HG03442 (cell line): ENCODE measurements at regions not wholly inside any gene's neighbourhood (a gene's known extent, or its start where the extent isn't known, plus 50 kb on each side); places are given as distances from the start of the nearest gene placed in this dataset.
"Not testable (repeated sequence)": the region's sequence is repeated elsewhere in the genome, so short reads cannot be mapped to it uniquely, and the experiment has no call there.

Experiments
- ATAC-seq: cut with Tn5 transposase; IDR thresholded peaks from one replicate; pipeline ENCODE4 v1.9.1; 2021; ENCODE audit warnings: mild to moderate bottlenecking, moderate library complexity; ENCODE audit not compliant: unreplicated experiment

DNA sequence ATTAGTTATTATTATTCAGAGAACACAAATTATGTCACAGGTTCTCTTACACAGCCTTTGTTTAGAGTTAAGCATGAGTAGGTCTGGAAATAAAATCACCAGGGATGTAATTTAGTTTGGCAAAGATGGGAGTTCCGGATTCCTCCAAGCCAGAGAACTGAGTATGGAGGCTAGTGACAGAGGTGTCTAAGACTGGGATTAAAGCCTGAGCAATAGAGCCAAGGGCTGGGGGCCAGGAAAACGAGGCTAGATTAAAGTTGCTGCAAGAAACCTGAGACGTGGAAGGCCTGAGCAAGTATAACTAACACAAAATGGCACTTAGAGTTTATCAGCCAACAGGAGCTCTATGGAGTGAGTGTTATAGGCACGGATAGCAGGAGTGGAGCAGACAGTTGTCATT lies 381.6 kb downstream of the SRGAP2C start:
- no peak for ATAC-seq

DNA sequence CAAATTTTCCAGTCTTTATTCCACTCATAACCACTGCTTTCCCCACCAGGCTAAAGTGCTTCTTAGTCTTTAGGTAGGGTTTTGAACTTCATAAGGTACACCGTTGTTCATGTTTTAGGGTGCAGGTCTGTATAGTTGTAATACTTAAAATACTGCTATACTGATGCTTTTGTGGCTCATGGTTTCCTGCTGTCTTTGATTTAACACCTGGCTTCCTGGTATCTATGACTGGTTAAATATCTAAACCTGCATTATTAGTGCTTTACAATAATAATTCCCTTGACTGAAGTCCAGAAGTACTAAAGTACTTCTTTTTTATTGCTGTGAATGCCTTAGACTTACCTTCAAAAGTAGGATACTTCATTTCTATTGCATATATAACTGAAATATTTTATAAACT lies 384.7 kb downstream of the SRGAP2C start:
- ATAC-seq: no peak

DNA sequence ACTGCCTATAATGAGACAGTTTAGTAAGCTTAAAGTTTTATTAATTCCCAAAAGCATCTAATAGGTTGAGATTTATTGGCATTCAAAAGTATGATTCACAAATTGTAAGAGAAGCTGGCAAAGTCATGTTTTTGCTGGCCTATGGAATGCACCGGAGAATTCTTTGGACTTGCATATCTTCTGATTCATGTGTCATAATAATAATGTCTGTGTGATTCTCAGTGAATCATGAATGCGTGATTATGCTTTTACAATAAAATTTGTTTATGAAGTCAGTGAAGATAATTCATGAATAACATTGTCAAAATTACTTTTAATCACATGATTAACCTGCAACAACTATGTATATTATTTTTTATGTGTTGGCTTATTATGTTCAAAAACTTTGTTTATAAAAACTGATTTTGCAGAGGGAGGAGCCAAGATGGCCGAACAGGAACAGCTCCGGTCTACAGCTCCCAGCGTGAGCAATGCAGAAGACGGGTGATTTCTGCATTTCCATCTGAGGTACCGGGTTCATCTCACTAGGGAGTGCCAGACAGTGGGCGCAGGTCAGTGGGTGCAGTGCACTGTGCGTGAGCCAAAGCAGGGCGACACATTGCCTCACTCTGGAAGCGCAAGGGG lies 389.2 kb downstream of the SRGAP2C start:
- ATAC-seq: not testable (repeated sequence)

DNA sequence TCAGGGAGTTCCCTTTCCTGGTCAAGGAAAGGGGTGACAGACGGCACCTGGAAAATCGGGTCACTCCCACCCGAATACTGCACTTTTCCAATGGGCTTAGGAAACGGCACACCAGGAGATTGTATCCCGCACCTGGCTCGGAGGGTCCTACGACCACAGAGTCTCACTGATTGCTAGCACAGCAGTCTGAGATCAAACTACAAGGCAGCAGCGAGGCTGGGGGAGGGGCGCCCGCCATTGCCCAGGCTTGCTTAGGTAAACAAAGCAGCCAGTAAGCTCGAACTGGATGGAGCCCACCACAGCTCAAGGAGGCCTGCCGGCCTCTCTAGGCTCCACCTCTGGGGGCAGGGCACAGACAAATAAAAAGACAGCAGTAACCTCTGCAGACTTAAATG lies 389.7 kb downstream of the SRGAP2C start:
- not testable (repeated sequence) for ATAC-seq

DNA sequence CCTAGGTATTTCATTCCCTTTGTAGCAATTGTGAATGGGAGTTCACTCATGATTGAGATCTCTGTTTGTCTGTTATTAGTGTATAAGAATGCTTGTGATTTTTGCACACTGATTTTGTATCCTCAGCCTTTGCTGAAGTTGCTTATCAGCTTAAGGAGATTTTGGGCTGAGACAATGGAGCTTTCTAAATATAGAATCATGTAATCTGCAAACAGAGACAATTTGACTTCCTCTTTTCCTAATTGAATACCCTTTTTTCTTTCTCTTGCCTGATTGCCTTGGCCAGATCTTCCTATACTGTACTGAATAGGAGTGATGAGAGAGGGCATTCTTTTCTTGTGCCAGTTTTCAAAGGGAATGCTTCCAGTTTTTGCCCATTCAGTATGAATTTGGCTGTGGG lies 398.1 kb downstream of the SRGAP2C start:
- not testable (repeated sequence) for ATAC-seq

DNA sequence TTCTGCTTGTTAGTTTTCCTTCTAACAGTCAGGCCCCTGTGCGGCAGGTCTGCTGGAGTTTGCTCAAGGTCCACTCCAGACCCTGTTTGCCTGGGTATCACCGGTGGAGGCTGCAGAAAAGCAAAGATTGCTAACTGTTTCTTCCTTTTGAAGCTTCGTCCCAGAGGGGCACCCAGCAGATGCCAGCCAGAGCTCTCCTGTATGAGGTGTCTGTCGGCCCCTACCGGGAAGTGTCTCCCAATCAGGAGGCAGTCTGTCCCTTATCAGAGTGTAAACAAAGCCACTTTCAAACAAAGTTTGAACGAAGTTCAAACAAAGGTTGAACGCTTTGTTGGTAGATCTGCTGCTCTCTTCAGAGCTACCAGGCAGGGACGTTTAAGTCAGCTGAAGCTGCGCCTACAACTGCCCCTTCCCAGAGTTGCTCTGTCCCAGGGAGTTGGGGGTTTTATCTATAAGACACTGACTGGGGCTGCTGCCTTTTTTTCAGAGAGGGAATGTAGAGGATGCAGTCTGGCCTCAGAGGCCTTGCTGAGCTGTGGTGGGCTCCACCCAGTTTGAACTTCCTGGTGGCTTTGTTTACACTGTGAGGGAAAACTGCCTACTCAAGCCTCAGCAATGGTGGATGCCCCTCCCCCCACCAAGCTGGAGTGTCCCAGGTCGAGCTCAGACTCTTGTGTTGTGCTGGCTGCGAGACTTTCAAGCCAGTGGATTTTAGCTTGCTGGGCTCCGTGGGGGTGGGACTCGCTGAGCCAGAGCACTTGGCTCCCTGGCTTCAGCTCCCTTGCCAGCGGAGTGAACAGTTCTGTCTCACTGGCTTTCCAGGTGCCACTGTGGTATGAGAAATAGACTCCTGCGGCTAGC lies 401.8 kb downstream of the SRGAP2C start:
- ATAC-seq: no peak

DNA sequence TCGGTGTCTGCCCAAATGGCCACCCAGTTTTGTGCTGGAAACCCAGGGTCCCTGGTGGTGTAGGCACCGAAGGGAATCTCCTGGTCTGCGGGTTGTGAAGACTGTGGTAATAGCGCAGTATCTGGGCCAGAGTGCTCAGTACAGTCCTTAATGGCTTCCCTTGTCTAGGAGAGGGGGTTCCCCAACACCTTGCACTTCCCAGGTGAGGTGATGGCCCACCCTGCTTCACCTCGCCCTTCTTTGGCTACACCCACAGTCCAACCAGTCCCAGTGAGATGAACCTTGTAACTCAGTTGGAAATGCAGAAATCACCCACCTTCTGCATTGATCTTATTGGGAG lies 402.4 kb downstream of the SRGAP2C start:
- ATAC-seq: no peak

DNA sequence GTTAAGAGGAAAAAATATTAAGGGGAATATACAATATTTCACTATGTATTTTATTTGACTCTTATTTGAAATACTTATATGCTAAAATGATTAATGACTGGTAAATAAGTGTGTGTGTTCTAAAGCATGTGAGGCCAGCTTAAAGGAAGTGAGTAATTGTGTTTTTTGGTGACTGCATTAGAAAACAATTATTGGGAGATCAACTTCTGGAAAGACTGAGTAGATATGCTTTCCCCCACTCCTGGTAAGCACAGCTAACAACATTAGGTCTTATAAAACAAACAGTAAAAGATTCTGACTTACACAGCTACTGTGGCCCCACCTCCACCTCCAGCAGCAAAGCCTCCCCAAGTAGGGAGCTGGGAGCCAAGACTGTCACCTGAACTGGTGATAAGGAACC lies 403.0 kb downstream of the SRGAP2C start:
- no peak for ATAC-seq

DNA sequence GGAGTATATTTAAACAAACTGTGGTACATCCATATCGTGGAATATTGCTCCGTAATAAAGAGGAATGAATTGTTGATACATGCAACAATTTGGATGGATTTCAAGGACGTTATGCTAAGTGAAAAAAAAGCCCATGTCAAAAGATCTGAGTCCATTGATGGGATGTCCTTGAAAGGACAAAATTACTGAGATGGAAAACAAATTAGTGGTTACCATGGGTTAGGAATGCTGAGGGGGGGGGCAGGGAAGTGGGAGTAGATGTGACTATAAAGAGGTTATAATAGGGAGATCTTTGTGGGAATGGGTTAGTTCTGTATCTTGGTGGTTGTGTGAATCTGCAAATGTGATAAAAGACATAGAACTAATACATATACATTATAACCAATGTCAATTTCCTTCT lies 409.3 kb downstream of the SRGAP2C start:
- no peak for ATAC-seq

DNA sequence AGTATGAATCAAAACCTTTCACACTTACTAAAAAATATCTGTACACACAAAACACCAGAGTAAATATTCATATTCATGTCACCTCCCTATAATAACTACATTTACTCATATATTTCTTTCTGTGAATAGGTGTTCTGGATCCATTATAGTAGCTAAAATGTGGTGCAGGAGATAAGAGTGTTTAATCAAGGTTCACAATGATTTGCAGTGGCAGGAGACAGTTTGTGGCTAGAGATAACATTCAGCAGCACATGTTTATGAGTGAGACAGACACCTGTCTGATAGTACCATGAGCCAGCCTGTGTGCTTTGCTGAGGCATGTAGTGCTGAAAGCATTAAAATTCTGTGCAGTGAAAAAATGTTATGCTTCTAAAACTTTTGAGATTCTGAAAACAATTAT lies 410.3 kb downstream of the SRGAP2C start:
- ATAC-seq: no peak

DNA sequence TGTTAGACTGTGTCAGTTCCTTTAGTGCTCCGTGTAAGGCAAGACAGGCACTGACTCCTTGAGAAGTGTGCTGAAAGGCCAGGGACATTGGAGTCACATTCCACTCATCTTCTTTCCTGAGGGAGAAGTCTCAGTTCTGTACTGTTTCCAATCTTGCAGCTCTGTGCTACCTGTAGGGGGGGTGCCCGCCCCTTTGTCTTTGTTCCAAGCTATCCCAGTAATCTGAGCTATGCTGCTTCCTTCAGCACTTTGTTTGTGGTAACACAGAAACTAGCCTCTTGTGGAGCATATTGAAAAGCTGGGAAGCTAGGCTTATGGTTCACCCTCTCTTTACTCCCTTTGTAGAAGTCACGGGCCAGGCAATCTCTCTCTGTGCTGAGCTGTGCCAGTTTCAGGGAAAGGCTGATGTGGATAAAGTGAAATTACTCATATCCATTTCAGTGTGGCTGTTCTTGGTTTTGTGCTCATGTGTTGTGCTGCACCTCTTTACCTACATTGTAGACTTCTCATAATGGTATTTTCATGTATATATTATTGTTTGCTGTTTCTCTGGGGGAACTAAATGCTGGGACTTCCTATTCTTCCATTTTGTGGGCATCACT lies 420.2 kb downstream of the SRGAP2C start:
- not testable (repeated sequence) for ATAC-seq

DNA sequence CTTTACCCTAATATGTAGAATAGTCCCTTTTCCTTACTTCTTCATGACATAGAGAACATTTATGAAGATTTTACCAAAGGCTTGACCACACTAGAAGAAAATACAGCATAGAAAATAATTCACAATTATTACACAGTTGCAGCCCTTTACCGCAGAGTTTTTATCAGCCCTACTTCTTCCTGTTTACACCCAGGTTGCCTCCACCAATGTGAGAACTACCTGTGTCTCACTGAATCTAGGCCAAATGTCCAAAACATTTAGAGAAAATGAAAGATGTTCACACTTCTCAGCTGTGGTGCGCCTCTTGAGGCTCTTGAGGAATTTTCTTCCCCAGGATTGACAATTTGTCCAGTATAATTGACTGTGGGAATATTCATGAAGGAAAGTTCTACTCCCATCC lies 422.7 kb downstream of the SRGAP2C start:
- not testable (repeated sequence) for ATAC-seq
